Glomerular visceral epithelial cell (primary cell): ENCODE measurements at regions not wholly inside any gene's neighbourhood (a gene's known extent, or its start where the extent isn't known, plus 50 kb on each side); places are given as distances from the start of the nearest gene placed in this dataset.
A peak's percentile ranks its signal among the peaks of the same experiment; 100 is the strongest.
"Not testable (repeated sequence)": the region's sequence is repeated elsewhere in the genome, so short reads cannot be mapped to it uniquely, and the experiment has no call there.

Experiments
- DNase-seq: peaks from one replicate; pipeline ENCODE4 v3.0.0-alpha.2; 2016; ENCODE audit errors: extremely low spot score

GRCh38 chr19:34620134-34620533 is 56.8 kb downstream of the SCGB2B2 start:
- not testable (repeated sequence) for DNase-seq

- DNase-seq: no peak
Measured at GRCh38 chr19:34618410-34618809, 58.5 kb downstream of the SCGB2B2 start.

- DNase-seq: not testable (repeated sequence)
Measured at GRCh38 chr19:34617996-34618395, 59.0 kb downstream of the SCGB2B2 start.

DNA sequence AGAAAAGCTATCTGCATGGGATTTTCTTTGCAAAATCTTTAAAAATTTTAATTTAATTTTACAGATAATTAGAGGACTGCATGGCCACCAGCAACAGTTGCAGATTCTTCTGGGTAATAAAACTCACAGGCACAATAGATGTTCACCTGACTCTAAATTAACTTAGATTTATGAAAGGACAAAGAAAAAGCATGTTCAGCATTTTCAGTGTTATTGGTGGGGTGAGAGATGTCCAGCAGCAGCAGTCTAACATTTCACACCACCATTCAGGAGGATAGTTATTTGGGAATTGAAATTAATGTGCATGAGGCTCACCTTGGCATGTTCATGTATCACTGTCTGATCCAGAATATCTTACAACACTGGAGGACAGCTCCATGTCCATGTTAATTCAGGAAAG is 74.0 kb downstream of the SCGB2B2 start:
- no peak for DNase-seq

DNA sequence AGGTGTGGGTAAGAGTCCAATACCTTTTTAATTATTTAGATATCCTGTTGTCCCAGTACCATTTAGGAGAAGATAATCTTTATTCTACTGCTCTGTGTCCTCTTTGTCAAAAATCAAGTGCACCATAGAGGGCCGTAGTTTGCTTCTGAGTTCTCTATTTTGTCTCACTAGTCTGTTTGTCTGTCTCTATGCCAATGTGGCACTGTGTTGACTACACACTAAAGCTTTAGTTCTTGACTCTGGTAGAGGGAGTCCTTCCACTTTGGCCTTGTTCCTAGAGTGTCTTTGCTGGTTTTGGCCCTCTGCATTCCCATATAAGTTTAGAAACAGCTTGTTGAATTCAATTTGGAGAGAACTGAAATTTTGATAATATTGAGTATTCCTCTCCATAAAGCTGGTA is 75.9 kb downstream of the SCGB2B2 start:
- no peak for DNase-seq

DNA sequence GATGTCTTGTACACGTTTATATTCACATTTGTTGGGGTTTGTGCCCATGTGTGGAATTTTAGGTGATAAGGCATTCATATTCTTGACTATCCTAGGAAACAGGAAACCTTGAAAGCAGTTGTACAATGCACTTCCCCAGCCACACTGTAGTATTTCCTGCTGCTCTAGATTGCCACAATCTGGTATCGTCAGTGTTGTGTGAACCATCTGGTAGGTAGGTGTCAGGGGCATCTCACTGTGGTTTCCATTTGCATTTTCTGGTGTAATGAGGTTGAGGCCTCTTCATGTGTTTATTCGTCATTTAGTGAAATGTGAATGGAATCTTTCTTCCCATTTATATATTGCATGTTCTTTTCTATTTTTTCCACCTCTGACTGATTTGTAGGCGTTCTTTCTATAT is 76.6 kb downstream of the SCGB2B2 start:
- no peak for DNase-seq

- DNase-seq: no peak
Measured at GRCh38 chr19:34598217-34599155, 78.5 kb downstream of the SCGB2B2 start.

DNA sequence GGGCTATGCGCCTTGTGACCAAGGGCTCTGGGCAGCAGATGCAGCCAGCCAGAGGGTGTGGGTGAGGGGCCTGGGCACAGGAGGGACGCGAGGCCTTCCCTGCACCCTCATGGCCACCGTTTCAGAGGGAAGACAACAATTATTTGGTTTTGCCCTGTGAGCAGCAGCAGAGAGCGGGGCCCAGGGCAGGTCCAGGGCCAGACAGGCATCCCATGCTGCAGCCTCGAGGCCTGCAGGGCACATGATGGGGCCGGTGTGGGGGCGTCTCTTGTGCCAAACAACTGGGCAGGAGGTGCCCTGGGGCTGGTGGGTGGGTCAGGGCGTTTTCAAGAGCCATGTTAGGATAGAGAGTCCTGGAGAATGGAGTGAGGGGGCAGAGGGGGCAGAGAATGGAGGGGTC is 79.4 kb downstream of the SCGB2B2 start:
- DNase-seq: no peak

DNA sequence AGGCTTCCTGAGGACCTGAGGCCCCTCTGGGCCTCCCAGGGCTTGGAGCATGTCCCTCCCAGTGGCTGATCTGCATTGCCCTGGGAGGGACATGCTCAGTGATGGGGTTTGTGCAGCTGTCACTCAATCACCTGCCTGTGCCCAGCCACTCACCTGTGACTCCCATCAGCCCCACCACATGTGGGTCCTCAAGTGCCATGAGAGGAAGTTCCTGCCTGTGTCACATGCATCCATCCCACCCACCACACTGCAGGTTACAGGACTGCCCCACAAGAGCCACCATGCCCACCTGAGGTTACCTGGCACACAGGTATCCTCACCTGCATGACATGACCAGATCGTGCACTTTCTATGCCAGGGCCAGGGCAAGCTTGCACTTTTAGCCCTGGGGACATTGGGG is 80.0 kb downstream of the SCGB2B2 start:
- no peak for DNase-seq

DNA sequence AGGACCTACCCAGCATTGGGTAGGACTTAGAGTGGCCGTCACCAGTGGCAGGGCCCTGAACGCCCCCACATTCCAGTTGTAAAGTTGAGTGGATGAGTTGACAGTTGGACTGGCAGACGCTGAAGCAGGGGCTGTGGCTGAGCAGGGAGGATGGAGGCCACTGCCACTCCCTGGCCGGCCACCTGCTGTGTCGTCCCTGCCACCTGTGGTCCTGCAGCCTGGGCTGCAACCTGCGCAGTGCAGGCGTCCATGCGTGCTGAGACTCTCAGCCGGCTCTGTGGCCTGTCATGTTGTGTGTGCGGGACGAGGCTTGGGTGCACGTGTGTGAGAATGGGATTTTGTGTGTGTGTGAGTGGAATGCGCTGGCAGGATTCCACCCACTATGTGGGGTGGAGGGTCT is 80.8 kb downstream of the SCGB2B2 start:
- no peak for DNase-seq

DNA sequence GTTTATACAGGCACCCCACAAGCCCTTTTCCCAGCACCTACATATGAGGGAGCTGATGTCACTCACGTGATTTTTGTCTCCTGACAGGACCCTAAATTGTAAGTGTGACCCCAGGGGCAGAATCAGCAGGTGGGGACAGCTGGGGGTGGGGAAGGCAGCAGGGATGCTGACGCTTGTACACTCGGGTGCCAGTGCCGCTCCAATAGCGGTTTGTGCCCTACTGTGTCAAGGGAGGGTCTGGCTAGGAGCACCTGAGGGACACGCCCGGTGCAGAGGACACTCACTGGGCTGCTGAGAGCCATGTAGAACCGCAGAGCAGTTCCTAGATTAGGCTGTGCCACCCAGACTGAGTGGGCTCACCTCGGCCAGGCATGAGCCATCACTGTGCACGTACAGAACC is 81.3 kb downstream of the SCGB2B2 start:
- DNase-seq: no peak

- no peak for DNase-seq
Measured at GRCh38 chr19:34590228-34590627, 86.7 kb downstream of the SCGB2B2 start.

DNA sequence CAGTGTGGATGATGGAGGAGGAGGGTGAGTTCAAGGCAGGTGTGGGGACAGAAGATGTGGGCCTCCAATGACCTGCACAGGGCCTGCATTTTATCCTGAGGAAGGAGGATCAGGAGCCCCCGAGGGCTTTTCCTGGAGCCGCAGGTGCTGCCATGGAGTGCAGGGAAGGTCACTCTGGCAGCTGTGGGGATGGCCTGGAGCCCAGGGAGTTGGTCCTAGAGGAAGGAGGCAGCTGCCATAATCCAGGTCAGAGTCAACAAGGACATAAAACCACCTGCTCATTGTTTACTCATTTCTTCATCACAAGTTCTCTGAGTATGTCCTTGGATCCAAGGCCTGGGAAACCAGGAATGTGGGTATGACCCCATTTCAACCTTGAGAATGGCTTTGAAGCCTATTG is 87.2 kb downstream of the SCGB2B2 start:
- no peak for DNase-seq

DNA sequence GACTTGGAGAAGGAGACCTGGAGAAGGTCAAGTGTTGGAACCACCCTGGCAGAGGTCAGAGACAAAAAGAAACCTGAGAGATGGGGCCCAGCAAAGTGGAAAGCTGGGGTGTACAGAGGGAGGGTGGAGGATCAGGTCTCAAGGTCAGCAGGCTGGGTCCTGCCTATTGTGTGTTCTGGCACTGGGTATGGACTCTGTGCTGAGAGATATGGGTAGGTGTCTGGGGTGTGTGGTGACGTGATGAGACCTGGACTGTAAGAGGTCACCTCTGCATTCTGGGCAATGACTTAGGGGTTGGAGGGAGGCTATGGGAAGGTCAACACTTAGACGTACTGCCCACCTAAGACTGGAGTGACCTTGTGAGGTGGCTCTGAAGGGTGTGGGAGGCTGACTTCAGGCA is 88.1 kb downstream of the SCGB2B2 start:
- DNase-seq: no peak

DNA sequence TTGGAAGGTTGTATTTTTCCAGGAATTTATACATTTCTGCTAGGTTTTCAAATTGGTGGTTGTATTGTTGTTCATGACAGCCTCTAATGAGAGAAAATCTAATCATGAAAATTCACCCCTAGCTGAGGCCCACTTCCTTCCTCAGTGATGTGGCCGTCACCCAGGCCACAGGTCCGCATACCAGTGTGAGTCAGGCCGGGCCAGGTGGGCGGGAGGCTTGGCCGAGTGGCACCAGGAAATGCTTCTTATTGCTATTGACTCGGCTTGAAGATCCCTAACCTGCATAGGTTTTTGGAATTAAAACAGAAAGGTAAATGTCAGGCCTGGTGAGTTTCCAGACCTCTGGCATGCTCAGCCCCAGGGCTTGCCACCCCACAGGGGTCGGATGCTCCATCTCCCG is 88.7 kb downstream of the SCGB2B2 start:
- DNase-seq: peak; percentile 39

DNA sequence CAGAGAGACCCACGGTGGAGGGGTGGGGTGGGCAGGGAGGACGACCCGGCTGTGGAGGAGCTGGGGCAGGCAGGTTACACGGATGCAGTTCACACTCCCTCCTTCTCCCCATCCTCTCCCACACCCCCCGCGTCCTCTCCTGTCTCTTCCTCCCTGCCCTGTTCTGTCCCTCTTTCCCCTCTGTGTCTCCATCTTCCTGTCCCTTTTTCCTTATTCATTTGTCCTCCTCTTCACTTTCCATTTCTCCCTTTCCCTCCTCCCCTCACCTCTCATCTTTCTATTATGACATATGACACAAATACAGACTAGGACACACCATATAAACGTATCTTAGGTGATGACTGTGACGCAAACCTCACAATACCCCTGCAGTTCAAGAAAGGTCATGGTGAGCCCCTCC is 96.6 kb downstream of the SCGB2B2 start:
- DNase-seq: no peak

- no peak for DNase-seq
Measured at GRCh38 chr19:34580055-34580336, 97.0 kb downstream of the SCGB2B2 start.

GRCh38 chr19:34579281-34580054 is 97.5 kb downstream of the SCGB2B2 start:
- DNase-seq: no peak

DNA sequence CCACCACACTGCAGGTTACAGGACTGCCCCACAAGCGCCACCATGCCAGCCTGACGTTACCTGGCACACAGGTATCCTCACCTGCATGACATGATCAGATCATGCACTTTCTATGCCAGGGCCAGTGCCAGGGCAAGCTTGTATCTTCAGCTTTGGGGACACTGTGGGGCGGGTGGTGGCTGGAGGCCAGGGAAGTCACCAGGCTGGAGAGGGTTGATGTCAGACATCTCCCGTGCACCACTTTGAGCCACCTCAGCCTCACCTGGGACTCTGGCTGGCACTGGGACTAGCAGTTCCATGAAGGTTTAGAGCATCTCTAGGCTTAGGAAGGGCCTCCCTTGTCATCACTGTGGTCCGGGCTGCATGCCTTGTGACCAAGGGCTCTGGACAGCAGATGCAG is 97.2 kb downstream of the WTIP start:
- no peak for DNase-seq

DNA sequence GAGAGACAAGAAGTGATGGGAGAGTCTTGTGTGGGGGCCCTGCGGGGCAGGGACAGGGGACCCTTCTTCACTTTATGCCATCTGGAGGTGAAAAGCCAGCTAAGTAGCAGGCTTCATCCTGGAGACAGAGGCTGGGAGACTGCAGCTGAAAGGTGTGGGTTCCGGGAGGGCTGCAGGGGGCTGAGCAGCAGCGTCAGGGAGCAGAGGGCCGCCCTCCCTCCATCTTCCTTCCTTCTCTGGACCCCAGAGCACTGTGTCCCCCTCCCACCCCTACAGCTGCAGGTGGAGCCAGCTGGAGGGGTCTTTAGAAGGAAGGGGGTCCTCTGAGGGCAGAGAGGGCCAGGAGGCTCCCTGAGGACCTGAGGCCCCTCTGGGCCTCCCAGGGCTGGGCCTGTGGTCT is 96.6 kb downstream of the WTIP start:
- DNase-seq: no peak

- DNase-seq: no peak
Measured at GRCh38 chr19:34577531-34578101, 96.1 kb downstream of the WTIP start.

DNA sequence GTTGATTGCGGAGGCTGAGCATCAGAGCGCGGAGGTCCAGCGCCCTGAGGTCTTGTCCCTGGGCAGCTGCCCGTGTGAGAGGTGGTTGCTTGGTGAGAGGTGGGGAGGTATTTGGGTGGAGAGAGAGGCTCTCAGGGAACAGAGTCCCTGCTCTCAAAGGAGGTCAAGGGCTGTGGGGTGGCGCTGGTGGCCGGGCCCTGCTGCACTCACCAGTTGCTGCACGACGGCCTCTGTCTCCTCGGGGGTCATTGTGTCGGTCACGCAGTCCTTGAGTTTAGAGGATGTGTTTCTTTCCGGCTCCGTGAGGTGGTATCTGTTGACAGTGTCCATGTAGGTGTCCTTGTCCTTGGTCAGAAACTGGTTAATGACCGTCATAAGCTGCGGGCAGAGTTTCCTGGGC is 95.5 kb downstream of the WTIP start:
- DNase-seq: no peak

DNA sequence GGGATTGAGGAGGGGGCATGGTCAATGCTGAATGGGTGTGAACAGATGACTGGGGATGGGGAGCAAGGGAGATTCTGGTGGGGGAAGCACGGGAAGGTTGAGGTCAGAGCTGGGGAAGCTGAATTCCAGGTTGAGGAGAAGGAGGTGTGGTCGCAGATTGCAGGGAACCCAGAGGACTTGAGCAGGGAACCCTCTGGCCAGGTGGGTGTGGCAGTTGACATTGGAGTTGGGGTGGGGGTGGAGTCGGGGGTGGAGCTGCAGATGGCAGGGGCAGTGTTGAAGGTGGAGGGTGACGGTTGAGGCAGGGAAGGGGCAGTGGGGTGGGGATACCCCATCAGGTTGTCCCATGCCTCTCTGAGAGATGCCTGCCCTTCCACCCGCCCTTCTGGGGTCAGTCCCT is 94.7 kb downstream of the WTIP start:
- DNase-seq: no peak
